H1 (cell line): ENCODE measurements at regions not wholly inside any gene's neighbourhood (a gene's known extent, or its start where the extent isn't known, plus 50 kb on each side); places are given as distances from the start of the nearest gene placed in this dataset.

Experiments
- CTCF ChIA-PET: fragments of 300-600 bp; sonication (Branson Sonifier 250); formaldehyde crosslinking; loops from one replicate; lab custom pipeline; 2021; ENCODE audit not compliant: partially characterized antibody; lab: Charles Lee
- POLR2A ChIA-PET: fragments of 300-600 bp; sonication (Branson Sonifier 250); formaldehyde crosslinking; loops from one replicate; lab custom pipeline; 2021; ENCODE audit warnings: inconsistent platforms; ENCODE audit not compliant: partially characterized antibody; lab: Charles Lee
- DNase-seq, 2 experiments: peaks; one replicate each; pipeline versions ENCODE4 v3.0.0 to v3.0.0-alpha.2; 2010 to 2022; ENCODE audit warnings: low spot score in 2 of 2, low read depth in 1 of 2, mixed read lengths in 1 of 2
- FAIRE-seq: peaks from 2 replicates; lab custom pipeline; 2011; peaks lifted over from hg19 to GRCh38; lab: Jason Lieb, UNC
- H2AFZ ChIP-seq: 2 replicates; pipeline ENCODE4 v1.8.1; 2012; ENCODE audit warnings: low read length, inconsistent platforms
- H2AK5ac ChIP-seq: 2 replicates; pipeline ENCODE4 v1.6.1; 2013; ENCODE audit warnings: low read depth, low read length
- H2BK120ac ChIP-seq: replicated peaks from 2 replicates; pipeline ENCODE3; 2013; ENCODE audit warnings: low read depth, low read length, inconsistent platforms
- H2BK12ac ChIP-seq: 2 replicates; pipeline ENCODE4 v1.6.1; 2013; ENCODE audit warnings: low read depth, low read length
- H2BK15ac ChIP-seq: 2 replicates; pipeline ENCODE4 v1.6.1; 2013; ENCODE audit warnings: low read length
- H2BK20ac ChIP-seq: 2 replicates; pipeline ENCODE4 v1.6.1; 2013; ENCODE audit warnings: low read length
- H2BK5ac ChIP-seq: 2 replicates; pipeline ENCODE4 v1.6.1; 2013; ENCODE audit warnings: low read depth, low read length
- H3K14ac ChIP-seq: 2 replicates; pipeline ENCODE4 v1.6.1; 2013; ENCODE audit warnings: inconsistent platforms; ENCODE audit not compliant: insufficient read length
- H3K18ac ChIP-seq: 2 replicates; pipeline ENCODE4 v1.6.1; 2013; ENCODE audit warnings: low read length; ENCODE audit errors: extremely low read depth
- H3K23ac ChIP-seq: 2 replicates; pipeline ENCODE4 v1.6.1; 2013; ENCODE audit warnings: inconsistent platforms; ENCODE audit not compliant: insufficient read length
- H3K23me2 ChIP-seq: 2 replicates; pipeline ENCODE4 v1.6.1; 2013; ENCODE audit warnings: low read depth, low read length
- H3K27ac ChIP-seq: 2 replicates; pipeline ENCODE4 v1.6.1; 2011; ENCODE audit warnings: low read depth, low read length, inconsistent platforms
- H3K27me3 ChIP-seq, 4 experiments: replicated peaks in 1 of 4; 1 replicate in 1 of 4; 2 replicates in 3 of 4; pipeline versions ENCODE4 v1.6.1 to v1.8.1; 2011 to 2013; ENCODE audit warnings: low read length in 3 of 4, mild to moderate bottlenecking in 3 of 4, inconsistent platforms in 2 of 4, mixed read lengths in 2 of 4, moderate library complexity in 1 of 4; ENCODE audit not compliant: control insufficient read depth in 3 of 4, insufficient read depth in 3 of 4; ENCODE audit errors: extremely low read depth in 1 of 4
- H3K36me3 ChIP-seq, 4 experiments: 2 replicates each; pipeline versions ENCODE4 v1.6.1 to v1.8.1; 2011 to 2013; ENCODE audit warnings: mild to moderate bottlenecking in 4 of 4, low read length in 3 of 4, moderate library complexity in 2 of 4, control low read depth in 1 of 4, inconsistent platforms in 1 of 4; ENCODE audit not compliant: insufficient read depth in 4 of 4, control insufficient read depth in 2 of 4
- H3K4ac ChIP-seq: replicated peaks from 2 replicates; pipeline ENCODE3; 2013; ENCODE audit warnings: low read length, low read depth, mixed read lengths, inconsistent platforms; ENCODE audit not compliant: insufficient read length
- H3K4me1 ChIP-seq, 4 experiments: replicated peaks in 1 of 4; 1 replicate in 1 of 4; 2 replicates in 3 of 4; pipeline versions ENCODE4 v1.6.1 to v1.8.1; 2011 to 2013; ENCODE audit warnings: low read length in 3 of 4, inconsistent platforms in 2 of 4, mixed read lengths in 1 of 4; ENCODE audit not compliant: insufficient read depth in 4 of 4, control insufficient read depth in 3 of 4
- H3K4me2 ChIP-seq, 2 experiments: 2 replicates each; pipeline versions ENCODE4 v1.6.1 to v1.8.1; 2011 to 2013; ENCODE audit warnings: low read depth in 2 of 2, low read length in 2 of 2, control low read depth in 1 of 2, inconsistent platforms in 1 of 2, mild to moderate bottlenecking in 1 of 2; ENCODE audit not compliant: insufficient read depth in 1 of 2
- H3K4me3 ChIP-seq, 4 experiments: fragments of 200-600, 300-600 bp in 1 of 4; sonication (generic), shearing (Covaris generic), sonication (Bioruptor Twin) in 1 of 4; 2 replicates each; pipeline versions ENCODE4 v1.5.1 to v1.8.1; 2011 to 2016; ENCODE audit warnings: low read length in 4 of 4, low read depth in 3 of 4, control low read depth in 2 of 4, inconsistent platforms in 2 of 4, mild to moderate bottlenecking in 2 of 4, mixed read lengths in 1 of 4, moderate library complexity in 1 of 4; ENCODE audit not compliant: insufficient read depth in 2 of 4; ENCODE audit errors: extremely low read depth in 1 of 4
- H3K56ac ChIP-seq: replicated peaks from 2 replicates; pipeline ENCODE3; 2013; ENCODE audit warnings: low read depth, mild to moderate bottlenecking, mixed read lengths, low read length, inconsistent platforms; ENCODE audit not compliant: insufficient read length
- H3K79me1 ChIP-seq: 2 replicates; pipeline ENCODE4 v1.6.1; 2013; ENCODE audit warnings: low read depth, low read length, control low read depth
- H3K79me2 ChIP-seq, 2 experiments: 2 replicates each; pipeline versions ENCODE4 v1.6.1 to v1.8.1; 2012 to 2013; ENCODE audit warnings: low read length in 2 of 2, mild to moderate bottlenecking in 2 of 2, inconsistent platforms in 1 of 2; ENCODE audit not compliant: insufficient read depth in 2 of 2, control insufficient read depth in 1 of 2
- H3K9ac ChIP-seq, 4 experiments: replicated peaks in 1 of 4; 1 replicate in 1 of 4; 2 replicates in 3 of 4; pipeline versions ENCODE4 v1.6.1 to v1.8.1; 2011 to 2013; ENCODE audit warnings: low read depth in 3 of 4, low read length in 3 of 4, control low read depth in 2 of 4, mild to moderate bottlenecking in 2 of 4, moderate library complexity in 2 of 4, inconsistent platforms in 1 of 4; ENCODE audit errors: extremely low read depth in 1 of 4
- H3K9me3 ChIP-seq, 2 experiments: 2 replicates each; pipeline versions ENCODE4 v1.6.1 to v1.8.1; 2012 to 2013; ENCODE audit warnings: mild to moderate bottlenecking in 2 of 2, moderate library complexity in 2 of 2, control low read depth in 1 of 2, inconsistent platforms in 1 of 2, low read depth in 1 of 2, low read length in 1 of 2, mixed read lengths in 1 of 2; ENCODE audit not compliant: insufficient read depth in 2 of 2
- H4K20me1 ChIP-seq, 2 experiments: replicated peaks in 1 of 2; 2 replicates each; pipeline versions ENCODE3 to v1.8.1; 2011 to 2013; ENCODE audit warnings: inconsistent platforms in 2 of 2, low read length in 2 of 2, mild to moderate bottlenecking in 1 of 2; ENCODE audit not compliant: insufficient read depth in 2 of 2, control insufficient read depth in 1 of 2
- H4K5ac ChIP-seq: 2 replicates; pipeline ENCODE4 v1.6.1; 2013; ENCODE audit warnings: low read length, low read depth, mixed read lengths, inconsistent platforms; ENCODE audit not compliant: insufficient read length
- H4K8ac ChIP-seq: 2 replicates; pipeline ENCODE4 v1.8.0; 2013; ENCODE audit warnings: mild to moderate bottlenecking, moderate library complexity, low read length, inconsistent platforms; ENCODE audit not compliant: insufficient read depth; ENCODE audit errors: extremely low read depth
- H4K91ac ChIP-seq: replicated peaks from 2 replicates; pipeline ENCODE3; 2013; ENCODE audit warnings: low read length, mixed read lengths, inconsistent platforms; ENCODE audit not compliant: insufficient read length
- CBX5 ChIP-seq: fragments of 300-800, 300-1000 bp; sonication (generic); IDR thresholded peaks from 2 replicates; pipeline ENCODE4 v1.7.1; 2016; ENCODE audit warnings: antibody characterized with exemption, low read length, low read depth
- FOSL1 ChIP-seq: IDR thresholded peaks from 2 replicates; pipeline ENCODE4 v1.6.1; 2011; ENCODE audit warnings: mild to moderate bottlenecking, low read depth, low read length, moderate library complexity; ENCODE audit not compliant: insufficient read depth
- GABPA ChIP-seq: IDR thresholded peaks from 2 replicates; pipeline ENCODE4 v1.6.1; 2011; ENCODE audit warnings: mild to moderate bottlenecking, low read length, moderate library complexity, borderline replicate concordance; ENCODE audit not compliant: insufficient read depth
- GTF2F1 ChIP-seq: IDR thresholded peaks from 2 replicates; pipeline ENCODE4 v1.6.1; 2012; ENCODE audit warnings: low read depth, low read length, improper control_type of control experiment, borderline replicate concordance
- RBBP5 ChIP-seq: IDR thresholded peaks from 2 replicates; pipeline ENCODE4 v1.7.1; 2012; ENCODE audit warnings: low read depth, mild to moderate bottlenecking, inconsistent platforms, low read length, moderate library complexity, borderline replicate concordance
- RXRA ChIP-seq: IDR thresholded peaks from 2 replicates; pipeline ENCODE4 v1.6.1; 2011; ENCODE audit warnings: low read depth, mild to moderate bottlenecking, low read length, moderate library complexity; ENCODE audit not compliant: insufficient read depth
- SIRT6 ChIP-seq: IDR thresholded peaks from one replicate; pipeline ENCODE4 v1.7.1; 2012; ENCODE audit warnings: low read length, inconsistent platforms
- SRF ChIP-seq: IDR thresholded peaks from 2 replicates; pipeline ENCODE4 v1.6.1; 2011; ENCODE audit warnings: mild to moderate bottlenecking, low read depth, low read length, moderate library complexity
- SUZ12 ChIP-seq: fragments of 200-600 bp; sonication (generic); IDR thresholded peaks from 2 replicates; pipeline ENCODE4 v1.6.1; 2012; ENCODE audit warnings: mild to moderate bottlenecking, inconsistent platforms, low read length, moderate library complexity, mixed read lengths
- TAF1 ChIP-seq: IDR thresholded peaks from 2 replicates; pipeline ENCODE4 v1.6.1; 2011; ENCODE audit warnings: mild to moderate bottlenecking, low read depth, low read length
- TAF7 ChIP-seq: optimal IDR thresholded peaks from 2 replicates; pipeline ENCODE3; 2011; ENCODE audit warnings: low read depth, mild to moderate bottlenecking, inconsistent platforms, low read length, moderate library complexity, borderline replicate concordance
- TCF12 ChIP-seq: IDR thresholded peaks from 2 replicates; pipeline ENCODE4 v1.6.1; 2011; ENCODE audit warnings: low read depth, mild to moderate bottlenecking, low read length
- TEAD4 ChIP-seq: IDR thresholded peaks from 2 replicates; pipeline ENCODE4 v1.6.1; 2012; ENCODE audit warnings: low read depth, low read length, inconsistent platforms, mixed read lengths
- YY1 ChIP-seq: IDR thresholded peaks from 2 replicates; pipeline ENCODE4 v1.6.1; 2011; ENCODE audit warnings: low read depth, mild to moderate bottlenecking, low read length
- WGBS, 2 experiments: shearing (Covaris generic) in 1 of 2; methylation state at CpG; one replicate each; pipeline versions ENCODE4 v1.1.6 to v1.1.7; 2013 to 2015; ENCODE audit warnings: low lambda C conversion rate in 2 of 2, mixed read lengths in 2 of 2, inconsistent platforms in 1 of 2, low coverage in 1 of 2, missing lambda C conversion rate in 1 of 2; ENCODE audit not compliant: insufficient replicate concordance in 2 of 2, insufficient coverage in 1 of 2, insufficient read length in 1 of 2; ENCODE audit errors: extremely low coverage in 1 of 2, missing lambda C conversion rate in 1 of 2; 5-methylcytosine and 5-hydroxymethylcytosine counted together

GRCh38 chr1:119228335-119229080 lies 88.1 kb upstream of the WARS2 start:
- Histone ChIP-seq H3K79me2 (no peaks in the 10 kb centered on the region), H3K4me3 (no peak overlapping the region), H3K23me2 (no peaks in the 10 kb centered on the region; the same call in 1 of the 2 replicates), H3K9ac (no peak overlapping the region), H3K27me3 (no peaks in the 10 kb centered on the region), H3K36me3 (no peaks in the 10 kb centered on the region), H3K27ac (no peak overlapping the region), H2BK120ac (no peak overlapping the region), H3K79me1 (no peaks in the 10 kb centered on the region; the same call in 1 of the 2 replicates), H2AFZ (no peak overlapping the region), H3K18ac (no peak overlapping the region), H3K14ac (no peak overlapping the region), H2AK5ac (no peak overlapping the region), H4K5ac (no peak overlapping the region), H2BK5ac (no peak overlapping the region), H4K8ac (no peak overlapping the region), H2BK15ac (no peak overlapping the region), H3K56ac (no peak overlapping the region), H4K91ac (no peak overlapping the region), H4K20me1 (no peaks in the 10 kb centered on the region), H3K23ac (no peak overlapping the region), H2BK12ac (no peak overlapping the region), H3K4me1 (peaks cover 0 to 4% (median 2%) of the 10 kb centered on the region in 4 experiments; a peak in 3 of 7 replicates), H3K4me2 (no peak overlapping the region), H3K4ac (no peak overlapping the region), H3K9me3 (no peaks in the 10 kb centered on the region), H2BK20ac (no peak overlapping the region)
- 88% methylated on average over 4 of the region's 4 CpGs; no CpG with 5 or more reads in 1 of the 2 experiments for WGBS, 2 experiments
- CTCF ChIA-PET, result interaction anchor here (1.5 to 6.4 kb wide), 3 partner anchors 11 to 48 kb away, joined by 3 to 32 read pairs (median 6); no protein-coding TSS in a partner anchor
- DNase-seq (no peak), FAIRE-seq (no peak)
- POLR2A ChIA-PET, result no interaction called here
- no peak for TF ChIP-seq RBBP5
- no peak for TF ChIP-seq SRF
- TF ChIP-seq TEAD4, result no peak
- no peak for TF ChIP-seq YY1
- no peak for TF ChIP-seq TAF7
- no peak for TF ChIP-seq SIRT6
- no peak for TF ChIP-seq GTF2F1
- TF ChIP-seq TCF12, result no peak
- TF ChIP-seq TAF1, result no peak
- TF ChIP-seq FOSL1, result no peak
- no peak for TF ChIP-seq SUZ12
- no peak for TF ChIP-seq CBX5
- no peak for TF ChIP-seq RXRA
- no peak for TF ChIP-seq GABPA
